SK-N-SH treated with all-trans-retinoic acid at 6 μM for 48 hours (cell line): ENCODE measurements at regions not wholly inside any gene's neighbourhood (a gene's known extent, or its start where the extent isn't known, plus 50 kb on each side); places are given as distances from the start of the nearest gene placed in this dataset.

ENCODE experiments used
- ATAC-seq: fragments of 200-7000 bp; cut with Tn5 transposase; 3 replicates; pipeline ENCODE4 v1.9.1; 2020; ENCODE audit warnings: mild to moderate bottlenecking, moderate library complexity
- ARNTL ChIP-seq: fragments of 450-650 bp; formaldehyde crosslinking; IDR thresholded peaks from 2 replicates; pipeline ENCODE4 v1.5.0; 2020; ENCODE audit warnings: low read depth, mild to moderate bottlenecking, moderate library complexity, borderline replicate concordance
- BACH2 ChIP-seq: fragments of 250-450 bp; sonication (Bioruptor Pico); IDR thresholded peaks from 2 replicates; pipeline ENCODE4 v1.9.0; 2021; ENCODE audit warnings: mild to moderate bottlenecking, borderline replicate concordance
- CSDC2 ChIP-seq: fragments of 250-450 bp; sonication (Bioruptor Pico); IDR thresholded peaks from 2 replicates; pipeline ENCODE4 v1.5.0; 2020; ENCODE audit warnings: mild to moderate bottlenecking, moderate library complexity
- ESRRG ChIP-seq: fragments of 250-450 bp; sonication (Bioruptor Pico); IDR thresholded peaks from 2 replicates; pipeline ENCODE4 v1.6.1; 2021; ENCODE audit warnings: mild to moderate bottlenecking
- GLIS3 ChIP-seq: fragments of 250-450 bp; sonication (Bioruptor Pico); IDR thresholded peaks from 2 replicates; pipeline ENCODE4 v1.5.0; 2020; ENCODE audit warnings: mild to moderate bottlenecking, moderate library complexity
- ISL1 ChIP-seq: fragments of 250-450 bp; sonication (Bioruptor Pico); IDR thresholded peaks from 2 replicates; pipeline ENCODE4 v2.1.2; 2022; ENCODE audit warnings: mild to moderate bottlenecking, moderate library complexity
- OSR1 ChIP-seq: fragments of 250-450 bp; sonication (Bioruptor Pico); IDR thresholded peaks from 2 replicates; pipeline ENCODE4 v1.8.0; 2022; ENCODE audit warnings: moderate library complexity, mild to moderate bottlenecking, inconsistent platforms
- PPARA ChIP-seq: fragments of 250-450 bp; sonication (Bioruptor Pico); IDR thresholded peaks from 2 replicates; pipeline ENCODE4 v1.5.0; 2020; ENCODE audit warnings: mild to moderate bottlenecking, borderline replicate concordance
- RARB ChIP-seq: fragments of 250-450 bp; sonication (Bioruptor Pico); IDR thresholded peaks from 2 replicates; pipeline ENCODE4 v1.8.0; 2021; ENCODE audit warnings: mild to moderate bottlenecking, moderate library complexity
- SNAI2 ChIP-seq: fragments of 250-450 bp; sonication (Bioruptor Pico); IDR thresholded peaks from 2 replicates; pipeline ENCODE4 v1.5.0; 2020; ENCODE audit warnings: mild to moderate bottlenecking, moderate library complexity
- TCF4 ChIP-seq: fragments of 250-450 bp; sonication (Bioruptor Pico); IDR thresholded peaks from 2 replicates; pipeline ENCODE4 v1.8.0; 2021; ENCODE audit warnings: mild to moderate bottlenecking, moderate library complexity, borderline replicate concordance
- TOX ChIP-seq: fragments of 250-450 bp; sonication (Bioruptor Pico); IDR thresholded peaks from 2 replicates; pipeline ENCODE4 v1.8.0; 2021; ENCODE audit warnings: mild to moderate bottlenecking, moderate library complexity, borderline replicate concordance
- ZC3H10 ChIP-seq: fragments of 250-450 bp; sonication (Bioruptor Pico); IDR thresholded peaks from 2 replicates; pipeline ENCODE4 v1.5.1; 2021; ENCODE audit warnings: mild to moderate bottlenecking, moderate library complexity
- ZFP3 ChIP-seq: fragments of 250-450 bp; sonication (Bioruptor Pico); IDR thresholded peaks from 2 replicates; pipeline ENCODE4 v1.5.0; 2020; ENCODE audit warnings: mild to moderate bottlenecking, moderate library complexity
- ZFP30 ChIP-seq: fragments of 450-650 bp; formaldehyde crosslinking; IDR thresholded peaks from 2 replicates; pipeline ENCODE4 v1.5.0; 2022; ENCODE audit warnings: mild to moderate bottlenecking, moderate library complexity
- ZNF565 ChIP-seq: fragments of 450-650 bp; formaldehyde crosslinking; conservative IDR thresholded peaks from 2 replicates; pipeline ENCODE4 v1.5.0; 2020; ENCODE audit warnings: low read depth, mild to moderate bottlenecking, moderate library complexity
- ZNF70 ChIP-seq: fragments of 450-650 bp; formaldehyde crosslinking; IDR thresholded peaks from 2 replicates; pipeline ENCODE4 v1.5.0; 2020; ENCODE audit warnings: mild to moderate bottlenecking, moderate library complexity
- ZNF8 ChIP-seq: fragments of 450-650 bp; formaldehyde crosslinking; IDR thresholded peaks from 2 replicates; pipeline ENCODE4 v1.5.0; 2020; ENCODE audit warnings: mild to moderate bottlenecking, moderate library complexity
- TF ChIP-seq, protein P1 (sequence below): fragments of 250-450 bp; sonication (Bioruptor Pico); IDR thresholded peaks from 2 replicates; pipeline ENCODE4 v1.5.1; 2020; ENCODE audit warnings: low read depth, mild to moderate bottlenecking, moderate library complexity
- TF ChIP-seq, protein P2 (sequence below): fragments of 250-450 bp; sonication (Bioruptor Pico); IDR thresholded peaks from 2 replicates; pipeline ENCODE4 v1.8.0; 2020; ENCODE audit warnings: mild to moderate bottlenecking, moderate library complexity, borderline replicate concordance
- TF ChIP-seq, protein P3 (sequence below): fragments of 250-450 bp; sonication (Bioruptor Pico); IDR thresholded peaks from 2 replicates; pipeline ENCODE4 v1.8.0; 2021; ENCODE audit warnings: low read depth, mild to moderate bottlenecking, moderate library complexity, borderline replicate concordance
- TF ChIP-seq, protein P4 (sequence below): fragments of 250-450 bp; sonication (Bioruptor Pico); IDR thresholded peaks from 2 replicates; pipeline ENCODE4 v1.5.0; 2020; ENCODE audit warnings: mild to moderate bottlenecking, moderate library complexity

DNA sequence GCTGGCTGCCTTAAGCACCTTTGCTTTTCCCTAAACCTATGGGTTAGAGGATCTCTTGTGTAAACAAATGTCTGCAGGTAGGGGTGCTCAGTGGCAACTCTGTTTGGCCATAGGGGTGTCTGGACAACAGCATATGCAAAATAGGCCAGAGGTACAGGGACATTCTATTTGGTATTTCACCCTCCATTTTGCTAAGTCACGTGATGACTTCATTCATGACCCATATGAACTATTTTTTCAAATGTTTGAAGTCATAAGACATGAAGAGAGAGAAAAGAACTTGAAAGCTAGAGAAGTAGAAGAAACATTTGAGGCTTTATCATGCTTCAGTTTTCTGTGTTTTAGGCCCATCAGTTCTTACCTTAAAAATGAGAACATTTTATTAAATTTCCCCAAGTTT lies 370.2 kb downstream of the GADD45G start:
- no peak for TF ChIP-seq ZNF8 (CRISPR knock-in tag)
- TF ChIP-seq ARNTL (CRISPR knock-in tag): no peak
- no peak for TF ChIP-seq ZNF70 (CRISPR knock-in tag)
- no peak for TF ChIP-seq ISL1
- TF ChIP-seq, protein P1, sequence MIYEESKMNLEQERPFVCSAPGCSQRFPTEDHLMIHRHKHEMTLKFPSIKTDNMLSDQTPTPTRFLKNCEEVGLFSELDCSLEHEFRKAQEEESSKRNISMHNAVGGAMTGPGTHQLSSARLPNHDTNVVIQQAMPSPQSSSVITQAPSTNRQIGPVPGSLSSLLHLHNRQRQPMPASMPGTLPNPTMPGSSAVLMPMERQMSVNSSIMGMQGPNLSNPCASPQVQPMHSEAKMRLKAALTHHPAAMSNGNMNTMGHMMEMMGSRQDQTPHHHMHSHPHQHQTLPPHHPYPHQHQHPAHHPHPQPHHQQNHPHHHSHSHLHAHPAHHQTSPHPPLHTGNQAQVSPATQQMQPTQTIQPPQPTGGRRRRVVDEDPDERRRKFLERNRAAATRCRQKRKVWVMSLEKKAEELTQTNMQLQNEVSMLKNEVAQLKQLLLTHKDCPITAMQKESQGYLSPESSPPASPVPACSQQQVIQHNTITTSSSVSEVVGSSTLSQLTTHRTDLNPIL (CRISPR knock-in tag): no peak
- TF ChIP-seq, protein P2, sequence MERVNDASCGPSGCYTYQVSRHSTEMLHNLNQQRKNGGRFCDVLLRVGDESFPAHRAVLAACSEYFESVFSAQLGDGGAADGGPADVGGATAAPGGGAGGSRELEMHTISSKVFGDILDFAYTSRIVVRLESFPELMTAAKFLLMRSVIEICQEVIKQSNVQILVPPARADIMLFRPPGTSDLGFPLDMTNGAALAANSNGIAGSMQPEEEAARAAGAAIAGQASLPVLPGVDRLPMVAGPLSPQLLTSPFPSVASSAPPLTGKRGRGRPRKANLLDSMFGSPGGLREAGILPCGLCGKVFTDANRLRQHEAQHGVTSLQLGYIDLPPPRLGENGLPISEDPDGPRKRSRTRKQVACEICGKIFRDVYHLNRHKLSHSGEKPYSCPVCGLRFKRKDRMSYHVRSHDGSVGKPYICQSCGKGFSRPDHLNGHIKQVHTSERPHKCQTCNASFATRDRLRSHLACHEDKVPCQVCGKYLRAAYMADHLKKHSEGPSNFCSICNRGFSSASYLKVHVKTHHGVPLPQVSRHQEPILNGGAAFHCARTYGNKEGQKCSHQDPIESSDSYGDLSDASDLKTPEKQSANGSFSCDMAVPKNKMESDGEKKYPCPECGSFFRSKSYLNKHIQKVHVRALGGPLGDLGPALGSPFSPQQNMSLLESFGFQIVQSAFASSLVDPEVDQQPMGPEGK (CRISPR knock-in tag): no peak
- TF ChIP-seq ZFP30 (CRISPR knock-in tag): no peak
- TF ChIP-seq, protein P3, sequence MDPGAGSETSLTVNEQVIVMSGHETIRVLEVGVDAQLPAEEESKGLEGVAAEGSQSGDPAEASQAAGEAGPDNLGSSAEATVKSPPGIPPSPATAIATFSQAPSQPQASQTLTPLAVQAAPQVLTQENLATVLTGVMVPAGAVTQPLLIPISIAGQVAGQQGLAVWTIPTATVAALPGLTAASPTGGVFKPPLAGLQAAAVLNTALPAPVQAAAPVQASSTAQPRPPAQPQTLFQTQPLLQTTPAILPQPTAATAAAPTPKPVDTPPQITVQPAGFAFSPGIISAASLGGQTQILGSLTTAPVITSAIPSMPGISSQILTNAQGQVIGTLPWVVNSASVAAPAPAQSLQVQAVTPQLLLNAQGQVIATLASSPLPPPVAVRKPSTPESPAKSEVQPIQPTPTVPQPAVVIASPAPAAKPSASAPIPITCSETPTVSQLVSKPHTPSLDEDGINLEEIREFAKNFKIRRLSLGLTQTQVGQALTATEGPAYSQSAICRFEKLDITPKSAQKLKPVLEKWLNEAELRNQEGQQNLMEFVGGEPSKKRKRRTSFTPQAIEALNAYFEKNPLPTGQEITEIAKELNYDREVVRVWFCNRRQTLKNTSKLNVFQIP (CRISPR knock-in tag): no peak
- TF ChIP-seq BACH2 (CRISPR knock-in tag): no peak
- TF ChIP-seq ZNF565 (CRISPR knock-in tag): no peak
- TF ChIP-seq ZFP3 (CRISPR knock-in tag): no peak
- TF ChIP-seq RARB (CRISPR knock-in tag): no peak
- TF ChIP-seq GLIS3 (CRISPR knock-in tag): no peak
- TF ChIP-seq OSR1: no peak
- TF ChIP-seq PPARA (CRISPR knock-in tag): no peak
- no peak for TF ChIP-seq TCF4 (CRISPR knock-in tag)
- TF ChIP-seq, protein P4, sequence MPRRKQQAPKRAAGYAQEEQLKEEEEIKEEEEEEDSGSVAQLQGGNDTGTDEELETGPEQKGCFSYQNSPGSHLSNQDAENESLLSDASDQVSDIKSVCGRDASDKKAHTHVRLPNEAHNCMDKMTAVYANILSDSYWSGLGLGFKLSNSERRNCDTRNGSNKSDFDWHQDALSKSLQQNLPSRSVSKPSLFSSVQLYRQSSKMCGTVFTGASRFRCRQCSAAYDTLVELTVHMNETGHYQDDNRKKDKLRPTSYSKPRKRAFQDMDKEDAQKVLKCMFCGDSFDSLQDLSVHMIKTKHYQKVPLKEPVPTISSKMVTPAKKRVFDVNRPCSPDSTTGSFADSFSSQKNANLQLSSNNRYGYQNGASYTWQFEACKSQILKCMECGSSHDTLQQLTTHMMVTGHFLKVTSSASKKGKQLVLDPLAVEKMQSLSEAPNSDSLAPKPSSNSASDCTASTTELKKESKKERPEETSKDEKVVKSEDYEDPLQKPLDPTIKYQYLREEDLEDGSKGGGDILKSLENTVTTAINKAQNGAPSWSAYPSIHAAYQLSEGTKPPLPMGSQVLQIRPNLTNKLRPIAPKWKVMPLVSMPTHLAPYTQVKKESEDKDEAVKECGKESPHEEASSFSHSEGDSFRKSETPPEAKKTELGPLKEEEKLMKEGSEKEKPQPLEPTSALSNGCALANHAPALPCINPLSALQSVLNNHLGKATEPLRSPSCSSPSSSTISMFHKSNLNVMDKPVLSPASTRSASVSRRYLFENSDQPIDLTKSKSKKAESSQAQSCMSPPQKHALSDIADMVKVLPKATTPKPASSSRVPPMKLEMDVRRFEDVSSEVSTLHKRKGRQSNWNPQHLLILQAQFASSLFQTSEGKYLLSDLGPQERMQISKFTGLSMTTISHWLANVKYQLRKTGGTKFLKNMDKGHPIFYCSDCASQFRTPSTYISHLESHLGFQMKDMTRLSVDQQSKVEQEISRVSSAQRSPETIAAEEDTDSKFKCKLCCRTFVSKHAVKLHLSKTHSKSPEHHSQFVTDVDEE (CRISPR knock-in tag): no peak
- no peak for TF ChIP-seq ZC3H10 (CRISPR knock-in tag)
- TF ChIP-seq SNAI2 (CRISPR knock-in tag): no peak
- ATAC-seq: no peak

DNA sequence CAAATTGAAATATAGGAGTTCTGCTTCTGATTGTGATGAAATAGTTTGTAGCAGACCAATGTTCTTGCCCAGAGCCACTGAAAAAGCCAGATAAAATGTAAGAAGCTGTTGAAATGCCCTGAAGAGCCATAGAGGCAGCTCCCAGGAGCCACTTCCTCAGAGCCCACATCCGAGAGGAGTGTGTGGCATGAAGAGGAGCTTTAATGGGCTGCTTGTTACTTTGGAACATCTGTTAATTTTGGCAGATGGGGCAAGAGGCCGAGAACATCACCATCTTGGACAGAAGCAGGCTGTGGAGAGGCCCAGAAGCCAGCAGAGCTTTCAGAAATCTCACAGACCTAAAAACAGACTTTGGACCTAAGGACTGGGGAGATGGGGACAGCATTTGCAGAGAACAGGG lies 370.8 kb downstream of the GADD45G start:
- TF ChIP-seq CSDC2 (CRISPR knock-in tag): no peak
- TF ChIP-seq ZNF8 (CRISPR knock-in tag): no peak
- no peak for TF ChIP-seq SNAI2 (CRISPR knock-in tag)
- TF ChIP-seq TCF4 (CRISPR knock-in tag): no peak
- TF ChIP-seq ZFP3 (CRISPR knock-in tag): no peak
- TF ChIP-seq GLIS3 (CRISPR knock-in tag): no peak
- TF ChIP-seq ZFP30 (CRISPR knock-in tag): no peak
- TF ChIP-seq, protein P4 (CRISPR knock-in tag): no peak
- TF ChIP-seq TOX (CRISPR knock-in tag): no peak
- TF ChIP-seq ESRRG (CRISPR knock-in tag): no peak
- TF ChIP-seq, protein P3 (CRISPR knock-in tag): no peak
- TF ChIP-seq, protein P2 (CRISPR knock-in tag): no peak
- no peak for TF ChIP-seq ISL1
- no peak for TF ChIP-seq ZNF565 (CRISPR knock-in tag)
- no peak for ATAC-seq
